MCF 10A (cell line): ENCODE measurements at regions not wholly inside any gene's neighbourhood (a gene's known extent, or its start where the extent isn't known, plus 50 kb on each side); places are given as distances from the start of the nearest gene placed in this dataset.

Experiments
- BruUV-seq: library from RNA; stranded (reverse); fragments of 400-500 nt; replicated peaks from 2 replicates; lab custom pipeline; 2021; lab: Mats Ljungman, UMichigan
- CTCF ChIA-PET: fragments of 300-600 bp; sonication (Branson Sonifier 250); formaldehyde crosslinking; extraction: SDS; loops from one replicate; lab custom pipeline; 2021; ENCODE audit warnings: antibody characterized with exemption, inconsistent platforms; lab: Yijun Ruan, JAX
- POLR2A ChIA-PET: fragments of 300-600, 350-650 bp; sonication (Branson Sonifier 250); formaldehyde crosslinking; extraction: SDS; loops from one replicate; lab custom pipeline; 2020; ENCODE audit warnings: antibody characterized with exemption, inconsistent platforms; lab: Yijun Ruan, JAX
- DNase-seq: peaks from one replicate; pipeline ENCODE4 v3.0.0-alpha.2; 2018; ENCODE audit not compliant: unreplicated experiment
- H3K27ac Mint-ChIP-seq: one replicate; pipeline ENCODE4 v1.8.0; 2022; ENCODE audit warnings: mild to moderate bottlenecking, low read depth, mixed read lengths; ENCODE audit not compliant: unreplicated experiment
- H3K27me3 Mint-ChIP-seq: one replicate; pipeline ENCODE4 v1.8.0; 2022; ENCODE audit warnings: mixed read lengths; ENCODE audit not compliant: insufficient read depth, unreplicated experiment
- H3K36me3 Mint-ChIP-seq: one replicate; pipeline ENCODE4 v1.8.0; 2022; ENCODE audit warnings: mild to moderate bottlenecking, moderate library complexity, mixed read lengths; ENCODE audit not compliant: insufficient read depth, unreplicated experiment
- H3K4me1 Mint-ChIP-seq: one replicate; pipeline ENCODE4 v1.8.0; 2022; ENCODE audit warnings: mixed read lengths; ENCODE audit not compliant: insufficient read depth, unreplicated experiment
- H3K4me3 Mint-ChIP-seq: one replicate; pipeline ENCODE4 v1.8.0; 2022; ENCODE audit warnings: mild to moderate bottlenecking, moderate library complexity, mixed read lengths; ENCODE audit not compliant: unreplicated experiment
- H3K9me3 Mint-ChIP-seq: one replicate; pipeline ENCODE4 v1.8.0; 2022; ENCODE audit warnings: mixed read lengths; ENCODE audit not compliant: unreplicated experiment
- CTCF ChIP-seq: fragments of 200-600 bp; IDR thresholded peaks from one replicate; pipeline ENCODE4 v1.8.0; 2022; ENCODE audit warnings: antibody characterized with exemption, mild to moderate bottlenecking; ENCODE audit not compliant: unreplicated experiment
- intact Hi-C: fragments of 100-400 bp; cut with micrococcal nuclease; formaldehyde crosslinking; loops from 2 replicates; pipeline ENCODE4 v1.14.1; 2022

GRCh38 chr22:49215840-49216239, 611.8 kb downstream of the BRD1 start:
- CTCF ChIA-PET: no interaction called here

GRCh38 chr22:49214976-49215375, 612.7 kb downstream of the BRD1 start:
- POLR2A ChIA-PET: no interaction called here

More at GRCh38 chr22:49215840-49216239, 611.8 kb downstream of the BRD1 start:
- no TSS peak for BruUV-seq
- Mint-ChIP-seq H3K4me3 (no peak overlapping the region), H3K4me1 (no peaks in the 10 kb centered on the region), H3K27me3 (no peaks in the 10 kb centered on the region), H3K36me3 (no peaks in the 10 kb centered on the region), H3K27ac (no peak overlapping the region), H3K9me3 (peaks cover 59% of the 10 kb centered on the region)
- POLR2A ChIA-PET: no interaction called here
- no peak for TF ChIP-seq CTCF
- no peak for DNase-seq
- intact Hi-C loops: no loop called here

GRCh38 chr22:49213731-49214352, 613.8 kb downstream of the BRD1 start:
- no peaks in the 10 kb centered on the region for H3K36me3 Mint-ChIP-seq
- CTCF ChIA-PET: interaction anchor here (0.7 kb wide), 1 partner anchor 233 kb away, joined by 4 read pairs; no protein-coding TSS in a partner anchor
- no peaks in the 10 kb centered on the region for H3K4me1 Mint-ChIP-seq
- no peak overlapping the region for H3K27ac Mint-ChIP-seq
- BruUV-seq: no TSS peak
- no peak overlapping the region for H3K4me3 Mint-ChIP-seq
- no peaks in the 10 kb centered on the region for H3K27me3 Mint-ChIP-seq
- DNase-seq: no peak
- POLR2A ChIA-PET: no interaction called here
- intact Hi-C loops: no loop called here
- H3K9me3 Mint-ChIP-seq: peaks cover 47% of the 10 kb centered on the region
- no peak for TF ChIP-seq CTCF

More at GRCh38 chr22:49214976-49215375, 612.7 kb downstream of the BRD1 start:
- no peaks in the 10 kb centered on the region for H3K36me3 Mint-ChIP-seq
- no peak for TF ChIP-seq CTCF
- H3K27ac Mint-ChIP-seq: no peak overlapping the region
- no peaks in the 10 kb centered on the region for H3K4me1 Mint-ChIP-seq
- intact Hi-C loops: no loop called here
- no peak overlapping the region for H3K4me3 Mint-ChIP-seq
- H3K9me3 Mint-ChIP-seq: peaks cover 56% of the 10 kb centered on the region
- CTCF ChIA-PET: no interaction called here
- H3K27me3 Mint-ChIP-seq: no peaks in the 10 kb centered on the region
- no peak for DNase-seq
- BruUV-seq: no TSS peak

GRCh38 chr22:49212466-49212865, 615.2 kb downstream of the BRD1 start:
- no peak for TF ChIP-seq CTCF
- peaks cover 34% of the 10 kb centered on the region for H3K9me3 Mint-ChIP-seq
- no TSS peak for BruUV-seq
- H3K4me1 Mint-ChIP-seq: no peaks in the 10 kb centered on the region
- ChIA-PET CTCF (no interaction called here), POLR2A (no interaction called here)
- H3K27ac Mint-ChIP-seq: no peak overlapping the region
- intact Hi-C loops: no loop called here
- H3K4me3 Mint-ChIP-seq: no peak overlapping the region
- no peaks in the 10 kb centered on the region for H3K27me3 Mint-ChIP-seq
- no peaks in the 10 kb centered on the region for H3K36me3 Mint-ChIP-seq
- DNase-seq: no peak
